ENCODE measurements at regions not wholly inside any gene's neighbourhood (a gene's known extent, or its start where the extent isn't known, plus 50 kb on each side); places are given as distances from the start of the nearest gene placed in this dataset.

GRCh38 chr5:106361905-106362304 lies 1308.8 kb downstream of the EFNA5 start:
- H3K36me3 ChIP-seq: no peaks in the 10 kb centered on the region
- TF ChIP-seq CTCF (IDR thresholded peaks at IDR 0.05): no peak
- no peaks in the 10 kb centered on the region for H3K27me3 ChIP-seq
- no peaks in the 10 kb centered on the region for H3K4me1 ChIP-seq (ENCODE audit: control insufficient read depth in 1 of 2, insufficient read depth in 1 of 2, low read depth in 1 of 2, low read length in 1 of 2)
- H3K27ac ChIP-seq: no peak overlapping the region
- H3K9me3 ChIP-seq: no peaks in the 10 kb centered on the region
- H3K4me3 ChIP-seq (ENCODE audit: low read depth in 1 of 2, low read length in 1 of 2): no peak overlapping the region

- no peaks in the 10 kb centered on the region for H3K9me3 ChIP-seq
- H3K27me3 ChIP-seq: no peaks in the 10 kb centered on the region
- TF ChIP-seq CTCF (IDR thresholded peaks at IDR 0.05): no peak
- no peaks in the 10 kb centered on the region for H3K4me1 ChIP-seq (ENCODE audit: control insufficient read depth in 1 of 2, insufficient read depth in 1 of 2, low read depth in 1 of 2, low read length in 1 of 2)
- H3K4me3 ChIP-seq (ENCODE audit: low read depth in 1 of 2, low read length in 1 of 2): no peak overlapping the region
- H3K36me3 ChIP-seq: no peaks in the 10 kb centered on the region
- H3K27ac ChIP-seq: no peak overlapping the region
Observed at GRCh38 chr5:106331415-106331814, 1339.3 kb downstream of the EFNA5 start.

- TF ChIP-seq CTCF (IDR thresholded peaks at IDR 0.05): no peak
- Histone ChIP-seq H3K27me3 (no peaks in the 10 kb centered on the region), H3K36me3 (no peaks in the 10 kb centered on the region), H3K4me3 (ENCODE audit: low read depth in 1 of 2, low read length in 1 of 2) (no peak overlapping the region), H3K4me1 (ENCODE audit: control insufficient read depth in 1 of 2, insufficient read depth in 1 of 2, low read depth in 1 of 2, low read length in 1 of 2) (no peaks in the 10 kb centered on the region), H3K9me3 (no peaks in the 10 kb centered on the region), H3K27ac (no peak overlapping the region)
Observed at GRCh38 chr5:106324356-106324755, 1346.4 kb downstream of the EFNA5 start.

GRCh38 chr5:106321242-106321641 lies 1349.5 kb downstream of the EFNA5 start:
- Histone ChIP-seq H3K36me3 (no peaks in the 10 kb centered on the region), H3K4me3 (ENCODE audit: low read depth in 1 of 2, low read length in 1 of 2) (no peak overlapping the region), H3K27ac (no peak overlapping the region), H3K27me3 (no peaks in the 10 kb centered on the region), H3K9me3 (no peaks in the 10 kb centered on the region), H3K4me1 (ENCODE audit: control insufficient read depth in 1 of 2, insufficient read depth in 1 of 2, low read depth in 1 of 2, low read length in 1 of 2) (no peaks in the 10 kb centered on the region)
- TF ChIP-seq CTCF (IDR thresholded peaks at IDR 0.05): no peak

- TF ChIP-seq CTCF (IDR thresholded peaks at IDR 0.05): no peak
Observed at GRCh38 chr5:106314221-106314824, 1356.4 kb downstream of the EFNA5 start.

GRCh38 chr5:106312360-106312759 lies 1358.4 kb downstream of the EFNA5 start:
- Histone ChIP-seq H3K36me3 (no peaks in the 10 kb centered on the region), H3K4me3 (ENCODE audit: low read depth in 1 of 2, low read length in 1 of 2) (no peak overlapping the region), H3K9me3 (no peaks in the 10 kb centered on the region), H3K27me3 (no peaks in the 10 kb centered on the region), H3K27ac (no peak overlapping the region), H3K4me1 (ENCODE audit: control insufficient read depth in 1 of 2, insufficient read depth in 1 of 2, low read depth in 1 of 2, low read length in 1 of 2) (no peaks in the 10 kb centered on the region)
- TF ChIP-seq CTCF (IDR thresholded peaks at IDR 0.05): no peak

More at GRCh38 chr5:106314221-106314824, 1356.4 kb downstream of the EFNA5 start:
- Histone ChIP-seq H3K36me3 (no peaks in the 10 kb centered on the region), H3K9me3 (no peaks in the 10 kb centered on the region), H3K4me1 (ENCODE audit: control insufficient read depth in 1 of 2, insufficient read depth in 1 of 2, low read depth in 1 of 2, low read length in 1 of 2) (no peaks in the 10 kb centered on the region), H3K4me3 (ENCODE audit: low read depth in 1 of 2, low read length in 1 of 2) (no peak overlapping the region), H3K27me3 (no peaks in the 10 kb centered on the region), H3K27ac (no peak overlapping the region)

All from neutrophil (primary cell).